ENCODE measurements at regions not wholly inside any gene's neighbourhood (a gene's known extent, or its start where the extent isn't known, plus 50 kb on each side); places are given as distances from the start of the nearest gene placed in this dataset.

DNA sequence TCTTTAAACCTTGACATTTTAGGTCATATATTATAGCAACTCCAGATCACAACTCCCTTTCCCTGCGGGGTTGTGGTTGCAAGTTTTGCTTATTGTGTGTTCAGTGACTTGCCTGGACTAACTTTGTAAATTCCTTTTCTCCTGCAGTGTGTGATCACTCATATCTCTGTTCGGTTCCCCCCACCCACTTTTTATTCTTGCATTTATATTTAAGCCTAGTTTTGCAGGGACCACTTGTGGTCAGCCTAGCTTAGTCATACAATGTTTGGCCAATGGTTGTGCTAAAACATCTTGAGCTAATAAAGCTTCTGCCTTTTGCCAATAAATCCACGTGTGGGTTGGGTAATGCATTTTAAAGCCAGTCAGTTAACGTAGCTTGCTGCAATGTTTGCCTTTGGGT lies 146.5 kb upstream of the IRX4 start:
- TF ChIP-seq, protein P1, sequence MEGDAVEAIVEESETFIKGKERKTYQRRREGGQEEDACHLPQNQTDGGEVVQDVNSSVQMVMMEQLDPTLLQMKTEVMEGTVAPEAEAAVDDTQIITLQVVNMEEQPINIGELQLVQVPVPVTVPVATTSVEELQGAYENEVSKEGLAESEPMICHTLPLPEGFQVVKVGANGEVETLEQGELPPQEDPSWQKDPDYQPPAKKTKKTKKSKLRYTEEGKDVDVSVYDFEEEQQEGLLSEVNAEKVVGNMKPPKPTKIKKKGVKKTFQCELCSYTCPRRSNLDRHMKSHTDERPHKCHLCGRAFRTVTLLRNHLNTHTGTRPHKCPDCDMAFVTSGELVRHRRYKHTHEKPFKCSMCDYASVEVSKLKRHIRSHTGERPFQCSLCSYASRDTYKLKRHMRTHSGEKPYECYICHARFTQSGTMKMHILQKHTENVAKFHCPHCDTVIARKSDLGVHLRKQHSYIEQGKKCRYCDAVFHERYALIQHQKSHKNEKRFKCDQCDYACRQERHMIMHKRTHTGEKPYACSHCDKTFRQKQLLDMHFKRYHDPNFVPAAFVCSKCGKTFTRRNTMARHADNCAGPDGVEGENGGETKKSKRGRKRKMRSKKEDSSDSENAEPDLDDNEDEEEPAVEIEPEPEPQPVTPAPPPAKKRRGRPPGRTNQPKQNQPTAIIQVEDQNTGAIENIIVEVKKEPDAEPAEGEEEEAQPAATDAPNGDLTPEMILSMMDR (conservative IDR thresholded peaks at IDR 0.05; ENCODE audit: low read length) = no peak
- no peak for TF ChIP-seq EZH2phosphoT487 (IDR thresholded peaks at IDR 0.05; ENCODE audit: borderline replicate concordance)
- H4K20me1 ChIP-seq (ENCODE audit: insufficient read depth, low read length, poor library complexity, severe bottlenecking) = no peaks in the 10 kb centered on the region
- H2AFZ ChIP-seq (ENCODE audit: low read length) = no peak overlapping the region
- no peak overlapping the region for H3K9ac ChIP-seq (ENCODE audit: low read depth, low read length, poor library complexity, severe bottlenecking)
- H3K4me1 ChIP-seq (ENCODE audit: insufficient read depth, low read length, poor library complexity, severe bottlenecking) = no peaks in the 10 kb centered on the region
- H3F3A ChIP-seq (ENCODE audit: low read depth) = no peaks in the 10 kb centered on the region
- H3K9me3 ChIP-seq (ENCODE audit: insufficient read depth, low read depth, low read length) = no peaks in the 10 kb centered on the region
- no peaks in the 10 kb centered on the region for H3K36me3 ChIP-seq (ENCODE audit: insufficient read depth, low read length)
- H3K27me3 ChIP-seq (ENCODE audit: insufficient read depth, low read length, poor library complexity, severe bottlenecking) = peaks cover 4% of the 10 kb centered on the region
- H3K4me2 ChIP-seq (ENCODE audit: low read depth, low read length, poor library complexity, severe bottlenecking) = no peak overlapping the region
- H3K4me3 ChIP-seq (ENCODE audit: low read length, poor library complexity, severe bottlenecking) = no peak overlapping the region
- no peaks in the 10 kb centered on the region for H3K9me2 ChIP-seq (replicated peaks; ENCODE audit: low read depth, low read length)
- no peaks in the 10 kb centered on the region for H3K79me2 ChIP-seq (ENCODE audit: insufficient read depth, low read length)

DNA sequence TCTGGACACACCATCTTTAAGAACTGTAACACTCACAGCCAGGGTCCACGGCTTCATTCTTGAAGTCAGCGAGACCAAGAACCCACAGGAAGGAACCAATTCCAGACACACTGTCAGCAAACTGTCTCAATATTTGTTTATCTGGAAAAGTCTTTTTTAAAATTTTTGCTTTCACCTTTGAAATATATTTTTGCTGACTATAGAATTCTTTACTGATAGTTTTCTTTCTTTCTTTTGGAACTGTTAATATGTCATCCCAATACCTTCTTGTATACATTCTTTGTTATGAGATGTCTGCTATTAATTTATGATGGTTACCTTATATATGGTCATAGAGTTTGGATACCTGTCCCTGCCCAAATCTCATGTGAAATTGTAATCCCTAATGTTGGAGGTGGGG lies 145.1 kb upstream of the IRX4 start:
- Histone ChIP-seq H3K9ac (ENCODE audit: low read depth, low read length, poor library complexity, severe bottlenecking) (no peak overlapping the region), H4K20me1 (ENCODE audit: insufficient read depth, low read length, poor library complexity, severe bottlenecking) (no peaks in the 10 kb centered on the region), H3K79me2 (ENCODE audit: insufficient read depth, low read length) (no peaks in the 10 kb centered on the region), H3K4me3 (ENCODE audit: low read length, poor library complexity, severe bottlenecking) (no peak overlapping the region), H3F3A (ENCODE audit: low read depth) (no peaks in the 10 kb centered on the region), H3K4me1 (ENCODE audit: insufficient read depth, low read length, poor library complexity, severe bottlenecking) (no peaks in the 10 kb centered on the region), H3K27me3 (ENCODE audit: insufficient read depth, low read length, poor library complexity, severe bottlenecking) (peaks cover 4% of the 10 kb centered on the region), H3K36me3 (ENCODE audit: insufficient read depth, low read length) (no peaks in the 10 kb centered on the region), H2AFZ (ENCODE audit: low read length) (no peak overlapping the region), H3K9me2 (replicated peaks; ENCODE audit: low read depth, low read length) (no peaks in the 10 kb centered on the region), H3K9me3 (ENCODE audit: insufficient read depth, low read depth, low read length) (no peaks in the 10 kb centered on the region), H3K4me2 (ENCODE audit: low read depth, low read length, poor library complexity, severe bottlenecking) (no peak overlapping the region)
- TF ChIP-seq, protein P1 (conservative IDR thresholded peaks at IDR 0.05; ENCODE audit: low read length) = no peak
- TF ChIP-seq EZH2phosphoT487 (IDR thresholded peaks at IDR 0.05; ENCODE audit: borderline replicate concordance) = no peak

DNA sequence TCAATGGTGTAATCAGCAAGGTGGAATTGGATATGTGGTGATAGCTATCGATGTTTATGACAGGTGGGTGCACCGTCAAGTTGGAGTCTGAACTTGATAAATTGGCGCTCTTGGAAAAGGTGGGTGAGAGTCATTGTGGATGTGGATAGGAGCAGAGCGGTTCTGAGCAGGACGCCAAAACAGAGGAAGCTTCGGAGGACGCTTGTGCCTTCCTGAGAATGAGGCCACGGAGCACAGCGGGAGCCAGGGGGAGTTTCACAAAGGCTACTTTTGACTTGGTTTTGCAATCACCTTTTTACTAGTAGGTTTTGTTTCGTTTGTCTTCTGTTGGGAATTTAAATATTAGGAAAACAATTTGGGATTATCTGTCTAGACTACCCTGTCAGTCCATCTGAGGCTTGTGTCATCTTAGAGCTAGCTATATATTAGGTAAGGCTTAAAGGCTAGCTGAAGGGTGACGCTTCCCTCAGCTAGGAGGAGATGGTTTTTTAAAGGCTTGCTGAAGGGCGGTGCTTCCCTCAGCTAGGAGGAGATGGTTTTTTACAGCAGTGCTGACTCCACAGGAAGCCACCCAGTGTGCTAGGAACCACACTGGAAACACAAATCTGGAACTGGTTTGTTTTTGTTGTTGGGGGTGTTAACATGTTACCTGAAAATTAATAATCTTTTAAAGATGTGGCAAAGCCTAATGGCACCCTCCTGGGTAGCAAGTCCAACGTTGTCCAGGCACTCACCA lies 142.4 kb upstream of the IRX4 start:
- H2AFZ ChIP-seq (ENCODE audit: low read length) = no peak overlapping the region
- peaks cover 4% of the 10 kb centered on the region for H3K27me3 ChIP-seq (ENCODE audit: insufficient read depth, low read length, poor library complexity, severe bottlenecking)

More for the DNA sequence above, 142.4 kb upstream of the IRX4 start:
- no peaks in the 10 kb centered on the region for H3K79me2 ChIP-seq (ENCODE audit: insufficient read depth, low read length)
- no peaks in the 10 kb centered on the region for H3K9me3 ChIP-seq (ENCODE audit: insufficient read depth, low read depth, low read length)
- H3K4me2 ChIP-seq (ENCODE audit: low read depth, low read length, poor library complexity, severe bottlenecking) = no peak overlapping the region
- H3K4me1 ChIP-seq (ENCODE audit: insufficient read depth, low read length, poor library complexity, severe bottlenecking) = no peaks in the 10 kb centered on the region
- no peak overlapping the region for H3K9ac ChIP-seq (ENCODE audit: low read depth, low read length, poor library complexity, severe bottlenecking)
- TF ChIP-seq EZH2phosphoT487 (IDR thresholded peaks at IDR 0.05; ENCODE audit: borderline replicate concordance) = no peak
- TF ChIP-seq, protein P1 (conservative IDR thresholded peaks at IDR 0.05; ENCODE audit: low read length) = no peak
- no peaks in the 10 kb centered on the region for H3K9me2 ChIP-seq (replicated peaks; ENCODE audit: low read depth, low read length)
- H3F3A ChIP-seq (ENCODE audit: low read depth) = no peaks in the 10 kb centered on the region
- H3K4me3 ChIP-seq (ENCODE audit: low read length, poor library complexity, severe bottlenecking) = no peak overlapping the region
- no peaks in the 10 kb centered on the region for H3K36me3 ChIP-seq (ENCODE audit: insufficient read depth, low read length)
- no peaks in the 10 kb centered on the region for H4K20me1 ChIP-seq (ENCODE audit: insufficient read depth, low read length, poor library complexity, severe bottlenecking)

Data from Loucy (cell line).